AG04449 (cell line): ENCODE measurements at regions not wholly inside any gene's neighbourhood (a gene's known extent, or its start where the extent isn't known, plus 50 kb on each side); places are given as distances from the start of the nearest gene placed in this dataset.

Experiments used
- CTCF ChIA-PET: fragments of 350-600 bp; formaldehyde crosslinking; extraction: SDS; loops from one replicate; lab custom pipeline; 2021; ENCODE audit warnings: antibody characterized with exemption; lab: Yijun Ruan, JAX
- POLR2A ChIA-PET: fragments of 400-600, 350-600 bp; formaldehyde crosslinking; extraction: SDS; loops from one replicate; lab custom pipeline; 2020; ENCODE audit warnings: antibody characterized with exemption, inconsistent platforms; lab: Yijun Ruan, JAX
- DNase-seq: peaks from one replicate; pipeline ENCODE4 v3.0.0-alpha.2; 2010; ENCODE audit warnings: low read depth, low spot score
- H3K4me3 ChIP-seq: 2 replicates; pipeline ENCODE4 v1.5.1; 2011; ENCODE audit warnings: low read depth, mild to moderate bottlenecking, control low read depth, low read length
- TF ChIP-seq, protein P1 (sequence below): IDR thresholded peaks from one replicate; pipeline ENCODE4 v1.5.1; 2011; ENCODE audit warnings: mild to moderate bottlenecking, moderate library complexity, low read length, control low read depth, inconsistent platforms; ENCODE audit not compliant: insufficient read depth; ENCODE audit errors: missing control alignments

DNA sequence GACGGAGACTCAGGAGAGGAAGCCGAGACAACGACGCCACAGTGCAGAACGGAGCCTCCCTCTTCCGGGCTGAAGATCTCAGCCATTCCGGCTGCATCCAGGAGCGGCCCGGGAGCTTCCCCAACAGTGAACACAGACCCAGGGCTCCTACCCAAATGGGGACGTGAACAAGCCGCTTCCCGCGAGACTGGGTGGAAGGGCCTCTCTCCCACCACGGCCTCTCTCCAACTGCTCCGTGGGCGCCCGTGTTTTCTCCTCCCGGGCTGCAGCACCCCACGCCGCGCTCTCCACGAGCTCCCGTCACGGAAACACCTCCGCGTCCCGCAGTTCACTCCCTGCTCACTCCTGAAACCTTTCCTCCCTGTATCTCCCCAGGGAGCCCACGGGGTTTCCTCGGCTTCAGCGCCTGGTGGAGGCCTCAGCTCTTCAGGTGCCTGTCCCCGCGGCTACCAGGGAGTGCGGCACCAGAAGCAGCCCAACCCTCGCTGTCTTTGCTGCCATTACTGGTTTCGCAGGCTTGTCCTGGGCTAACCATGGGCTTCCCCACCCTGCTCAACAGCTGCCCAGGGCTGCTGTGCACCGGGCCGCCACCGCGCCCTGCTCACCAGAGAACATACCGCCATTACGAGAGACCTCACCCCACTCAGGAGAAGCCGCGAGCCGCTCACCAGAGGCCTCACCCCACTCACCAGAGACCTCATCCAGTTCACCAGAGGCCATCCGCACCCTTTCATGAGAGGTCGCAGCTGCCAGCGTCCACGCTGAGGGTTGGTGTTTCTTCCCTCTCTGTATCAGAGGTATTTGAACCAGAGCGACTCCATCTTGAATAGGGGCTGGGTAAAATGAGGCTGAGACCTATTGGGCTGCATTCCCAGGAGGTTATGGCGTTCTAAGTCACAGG, 922.8 kb downstream of the QKI start:
- ChIA-PET POLR2A (no interaction called here), CTCF (no interaction called here)
- no peak for DNase-seq
- TF ChIP-seq, protein P1, sequence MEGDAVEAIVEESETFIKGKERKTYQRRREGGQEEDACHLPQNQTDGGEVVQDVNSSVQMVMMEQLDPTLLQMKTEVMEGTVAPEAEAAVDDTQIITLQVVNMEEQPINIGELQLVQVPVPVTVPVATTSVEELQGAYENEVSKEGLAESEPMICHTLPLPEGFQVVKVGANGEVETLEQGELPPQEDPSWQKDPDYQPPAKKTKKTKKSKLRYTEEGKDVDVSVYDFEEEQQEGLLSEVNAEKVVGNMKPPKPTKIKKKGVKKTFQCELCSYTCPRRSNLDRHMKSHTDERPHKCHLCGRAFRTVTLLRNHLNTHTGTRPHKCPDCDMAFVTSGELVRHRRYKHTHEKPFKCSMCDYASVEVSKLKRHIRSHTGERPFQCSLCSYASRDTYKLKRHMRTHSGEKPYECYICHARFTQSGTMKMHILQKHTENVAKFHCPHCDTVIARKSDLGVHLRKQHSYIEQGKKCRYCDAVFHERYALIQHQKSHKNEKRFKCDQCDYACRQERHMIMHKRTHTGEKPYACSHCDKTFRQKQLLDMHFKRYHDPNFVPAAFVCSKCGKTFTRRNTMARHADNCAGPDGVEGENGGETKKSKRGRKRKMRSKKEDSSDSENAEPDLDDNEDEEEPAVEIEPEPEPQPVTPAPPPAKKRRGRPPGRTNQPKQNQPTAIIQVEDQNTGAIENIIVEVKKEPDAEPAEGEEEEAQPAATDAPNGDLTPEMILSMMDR: no peak
- no peak overlapping the region for H3K4me3 ChIP-seq

DNA sequence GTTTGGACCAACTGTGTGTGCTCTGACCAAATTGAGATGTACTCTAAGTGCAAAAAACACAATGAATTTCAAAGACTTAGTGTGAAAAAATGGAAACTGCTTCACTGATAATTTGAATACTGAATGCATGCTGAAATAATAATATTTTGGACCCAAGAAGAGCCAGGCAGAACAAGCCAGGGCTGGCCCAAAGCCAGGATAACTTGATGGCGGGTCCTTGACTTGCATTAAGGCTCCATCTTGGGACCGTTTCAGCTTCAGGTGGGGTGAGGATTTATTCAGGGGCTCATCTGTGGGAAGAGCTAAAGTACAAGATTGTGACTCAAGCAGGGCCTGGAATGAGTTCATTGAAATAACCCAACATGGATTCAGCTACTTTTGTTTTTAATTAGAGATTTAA, 921.9 kb downstream of the QKI start:
- no peak for DNase-seq
- CTCF ChIA-PET: no interaction called here
- POLR2A ChIA-PET: no interaction called here
- no peak overlapping the region for H3K4me3 ChIP-seq
- TF ChIP-seq, protein P1: no peak

DNA sequence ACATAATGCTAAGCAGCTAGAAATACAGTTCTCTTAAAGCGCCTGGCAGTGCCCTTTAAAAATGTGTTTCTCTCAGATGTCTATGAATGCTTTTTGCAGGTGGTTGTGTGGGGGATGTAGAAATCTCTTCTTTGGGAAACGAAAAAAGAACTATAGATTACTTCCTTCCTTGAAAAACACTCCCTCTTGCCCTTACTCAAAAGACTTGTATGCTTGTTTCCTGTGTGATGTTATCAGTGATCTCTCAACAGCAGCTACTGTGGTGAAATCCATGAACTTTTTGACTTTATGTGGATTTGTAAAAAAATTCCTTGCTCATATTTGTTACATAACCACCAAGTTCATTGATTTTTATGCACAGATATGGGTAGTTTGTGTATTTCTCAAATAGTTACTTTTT, 916.5 kb downstream of the QKI start:
- DNase-seq: no peak
- TF ChIP-seq, protein P1: no peak
- CTCF ChIA-PET: no interaction called here
- no peak overlapping the region for H3K4me3 ChIP-seq
- POLR2A ChIA-PET: no interaction called here

DNA sequence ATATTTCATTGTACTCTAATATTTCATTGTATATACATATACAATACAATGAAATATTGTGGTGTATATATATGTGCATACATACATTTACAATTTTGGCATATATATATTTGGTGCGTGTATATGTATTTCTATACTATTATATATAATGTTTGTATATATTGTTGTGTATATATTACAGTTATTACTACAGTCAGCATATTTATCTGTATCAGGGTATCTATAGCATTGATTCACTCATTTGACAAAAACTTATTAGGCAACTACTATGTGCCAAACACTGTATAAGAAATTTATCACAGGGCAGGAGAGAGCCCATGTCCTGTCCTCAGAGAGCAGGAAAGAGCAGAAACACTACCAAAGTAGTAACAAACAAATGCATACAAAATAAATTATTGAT, 910.6 kb downstream of the QKI start:
- CTCF ChIA-PET: no interaction called here
- POLR2A ChIA-PET: no interaction called here

DNA sequence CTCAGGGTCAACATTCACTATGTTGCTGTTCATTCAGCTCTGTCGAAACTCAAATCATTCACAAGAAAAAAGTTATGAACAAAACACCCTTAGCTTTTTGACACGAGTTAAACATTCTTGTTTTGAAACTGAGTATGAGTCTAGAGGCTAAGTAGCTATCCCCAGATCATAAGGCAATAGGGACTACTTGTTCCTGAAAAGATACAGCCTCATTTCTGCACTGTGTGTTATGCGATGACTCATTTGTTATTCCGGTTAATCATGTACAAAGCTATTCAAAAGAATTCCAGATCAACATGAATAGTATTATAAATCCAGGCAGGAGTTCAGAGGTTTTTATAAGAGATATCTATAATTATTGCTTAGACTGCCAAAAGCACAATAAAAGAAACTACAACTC, 908.0 kb downstream of the QKI start:
- POLR2A ChIA-PET: no interaction called here
- no peak for DNase-seq
- TF ChIP-seq, protein P1: no peak
- H3K4me3 ChIP-seq: no peak overlapping the region
- CTCF ChIA-PET: no interaction called here

More for the DNA sequence above, 910.6 kb downstream of the QKI start:
- no peak for DNase-seq
- TF ChIP-seq, protein P1: no peak
- H3K4me3 ChIP-seq: no peak overlapping the region

DNA sequence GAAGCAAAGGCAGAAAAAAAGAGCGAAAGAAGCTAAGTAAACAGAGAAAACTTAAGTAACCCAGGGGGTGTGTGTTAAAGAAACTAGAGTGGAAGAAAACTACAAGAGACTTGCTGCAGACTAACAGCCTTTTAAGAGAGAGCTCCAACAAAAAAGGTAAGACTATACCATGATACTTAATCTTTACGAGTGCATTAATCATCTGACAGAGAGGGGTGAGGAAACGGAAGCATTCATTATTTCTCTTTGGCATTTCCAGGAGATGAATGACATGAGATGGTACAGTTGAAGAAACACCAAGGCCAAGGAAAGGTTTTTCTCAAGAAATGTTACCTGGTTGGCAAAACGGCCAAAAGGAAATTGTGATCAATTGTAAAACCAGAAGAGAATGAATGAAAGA, 906.8 kb downstream of the QKI start:
- no peak for DNase-seq
- TF ChIP-seq, protein P1: no peak
- CTCF ChIA-PET: no interaction called here
- H3K4me3 ChIP-seq: no peak overlapping the region
- POLR2A ChIA-PET: no interaction called here
